H1 (cell line): ENCODE measurements at regions not wholly inside any gene's neighbourhood (a gene's known extent, or its start where the extent isn't known, plus 50 kb on each side); places are given as distances from the start of the nearest gene placed in this dataset.

ENCODE experiments used
- BCL11A ChIP-seq, 2 experiments: IDR thresholded peaks; one replicate each; pipeline ENCODE4 v1.6.1; 2011; ENCODE audit warnings: low read depth in 2 of 2, low read length in 2 of 2, mild to moderate bottlenecking in 2 of 2
- CREB1 ChIP-seq: IDR thresholded peaks from 2 replicates; pipeline ENCODE4 v1.6.1; 2012; ENCODE audit warnings: inconsistent platforms
- EP300 ChIP-seq, 2 experiments: IDR thresholded peaks; 1 replicate in 1 of 2; 2 replicates in 1 of 2; pipeline ENCODE4 v1.6.1; 2011 to 2012; ENCODE audit warnings: low read depth in 2 of 2, low read length in 2 of 2, mild to moderate bottlenecking in 2 of 2, borderline replicate concordance in 1 of 2, inconsistent platforms in 1 of 2, moderate library complexity in 1 of 2
- HDAC2 ChIP-seq, 2 experiments: fragments of 300-600 bp in 1 of 2; sonication (generic) in 1 of 2; IDR thresholded peaks; 2 replicates each; pipeline ENCODE4 v1.6.1; 2011 to 2012; ENCODE audit warnings: low read depth in 2 of 2, low read length in 2 of 2, mild to moderate bottlenecking in 2 of 2, moderate library complexity in 2 of 2, borderline replicate concordance in 1 of 2, inconsistent platforms in 1 of 2
- SIX5 ChIP-seq: IDR thresholded peaks from 2 replicates; pipeline ENCODE4 v1.6.1; 2011; ENCODE audit warnings: mild to moderate bottlenecking, low read depth, low read length
- TEAD4 ChIP-seq: IDR thresholded peaks from 2 replicates; pipeline ENCODE4 v1.6.1; 2012; ENCODE audit warnings: low read depth, low read length, inconsistent platforms, mixed read lengths
- YY1 ChIP-seq: IDR thresholded peaks from 2 replicates; pipeline ENCODE4 v1.6.1; 2011; ENCODE audit warnings: low read depth, mild to moderate bottlenecking, low read length
- TF ChIP-seq, protein P1 (sequence below), 3 experiments: IDR thresholded peaks; 1 replicate in 2 of 3; 2 replicates in 1 of 3; pipeline versions ENCODE4 v1.5.1 to v1.6.1; 2011; ENCODE audit warnings: low read length in 3 of 3, mild to moderate bottlenecking in 3 of 3, inconsistent platforms in 2 of 3, low read depth in 1 of 3, moderate library complexity in 1 of 3; ENCODE audit not compliant: insufficient read depth in 1 of 3; ENCODE audit errors: control extremely low read depth in 1 of 3
- TF ChIP-seq, protein P2 (sequence below): IDR thresholded peaks from 2 replicates; pipeline ENCODE4 v1.6.1; 2011; ENCODE audit warnings: low read depth, mild to moderate bottlenecking, low read length; ENCODE audit not compliant: insufficient read depth

DNA sequence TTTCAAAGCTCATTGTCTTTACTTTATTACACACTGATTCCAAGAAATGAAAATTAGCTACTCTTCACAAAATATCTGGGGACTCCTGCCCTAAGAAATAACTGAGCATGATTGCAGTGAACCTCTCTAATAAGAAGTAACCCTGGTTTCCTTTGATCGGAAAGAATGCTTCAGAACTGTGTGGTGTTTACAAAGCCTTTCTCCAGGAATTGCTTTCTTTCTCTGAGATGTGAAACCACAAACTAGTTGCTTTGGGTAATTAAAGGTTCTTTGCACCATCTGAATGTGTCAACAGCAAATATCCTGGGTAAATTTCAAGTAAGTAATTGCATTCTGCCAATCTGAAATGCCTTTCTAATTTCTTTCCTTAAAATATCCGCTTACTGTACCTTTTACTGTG, 292.9 kb upstream of the SLIT2 start:
- TF ChIP-seq EP300 (IDR thresholded peaks at IDR 0.05; ENCODE audit: borderline replicate concordance in 1 of 2, low read depth in 2 of 2, low read length in 2 of 2) (no peak), TEAD4 (no peak), SIX5 (no peak), BCL11A (IDR thresholded peaks at IDR 0.05; ENCODE audit: low read depth in 2 of 2, low read length in 2 of 2) (no peak), HDAC2 (IDR thresholded peaks at IDR 0.05; ENCODE audit: borderline replicate concordance in 1 of 2, low read depth in 2 of 2, low read length in 2 of 2) (no peak), YY1 (no peak), CREB1 (no peak)
- TF ChIP-seq, protein P1, sequence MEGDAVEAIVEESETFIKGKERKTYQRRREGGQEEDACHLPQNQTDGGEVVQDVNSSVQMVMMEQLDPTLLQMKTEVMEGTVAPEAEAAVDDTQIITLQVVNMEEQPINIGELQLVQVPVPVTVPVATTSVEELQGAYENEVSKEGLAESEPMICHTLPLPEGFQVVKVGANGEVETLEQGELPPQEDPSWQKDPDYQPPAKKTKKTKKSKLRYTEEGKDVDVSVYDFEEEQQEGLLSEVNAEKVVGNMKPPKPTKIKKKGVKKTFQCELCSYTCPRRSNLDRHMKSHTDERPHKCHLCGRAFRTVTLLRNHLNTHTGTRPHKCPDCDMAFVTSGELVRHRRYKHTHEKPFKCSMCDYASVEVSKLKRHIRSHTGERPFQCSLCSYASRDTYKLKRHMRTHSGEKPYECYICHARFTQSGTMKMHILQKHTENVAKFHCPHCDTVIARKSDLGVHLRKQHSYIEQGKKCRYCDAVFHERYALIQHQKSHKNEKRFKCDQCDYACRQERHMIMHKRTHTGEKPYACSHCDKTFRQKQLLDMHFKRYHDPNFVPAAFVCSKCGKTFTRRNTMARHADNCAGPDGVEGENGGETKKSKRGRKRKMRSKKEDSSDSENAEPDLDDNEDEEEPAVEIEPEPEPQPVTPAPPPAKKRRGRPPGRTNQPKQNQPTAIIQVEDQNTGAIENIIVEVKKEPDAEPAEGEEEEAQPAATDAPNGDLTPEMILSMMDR (IDR thresholded peaks at IDR 0.05; ENCODE audit: control extremely low read depth in 1 of 3, insufficient read depth in 1 of 3, low read depth in 1 of 3, low read length in 3 of 3), result no peak
- TF ChIP-seq, protein P2, sequence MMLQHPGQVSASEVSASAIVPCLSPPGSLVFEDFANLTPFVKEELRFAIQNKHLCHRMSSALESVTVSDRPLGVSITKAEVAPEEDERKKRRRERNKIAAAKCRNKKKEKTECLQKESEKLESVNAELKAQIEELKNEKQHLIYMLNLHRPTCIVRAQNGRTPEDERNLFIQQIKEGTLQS, result no peak
